Activated T-cell treated with anti-CD3 and anti-CD28 coated beads for 24 hours (primary cell): ENCODE measurements at regions not wholly inside any gene's neighbourhood (a gene's known extent, or its start where the extent isn't known, plus 50 kb on each side); places are given as distances from the start of the nearest gene placed in this dataset.
"Not testable (repeated sequence)": the region's sequence is repeated elsewhere in the genome, so short reads cannot be mapped to it uniquely, and the experiment has no call there.

Source experiments
- DNase-seq: peaks from one replicate; pipeline ENCODE4 v3.0.0-alpha.2; 2020; ENCODE audit warnings: low read depth

GRCh38 chr12:68479261-68479895, 131.3 kb upstream of the RAP1B start:
- DNase-seq: no peak

- no peak for DNase-seq
Observed at GRCh38 chr12:68479896-68480291, 130.8 kb upstream of the RAP1B start.

- no peak for DNase-seq
Observed at GRCh38 chr12:68480526-68480925, 130.2 kb upstream of the RAP1B start.

GRCh38 chr12:68481181-68481941, 129.3 kb upstream of the RAP1B start:
- no peak for DNase-seq

- no peak for DNase-seq
Observed at GRCh38 chr12:68482014-68482413, 128.7 kb upstream of the RAP1B start.

GRCh38 chr12:68482660-68483059, 128.0 kb upstream of the RAP1B start:
- DNase-seq: no peak

GRCh38 chr12:68483592-68484383, 126.9 kb upstream of the RAP1B start:
- DNase-seq: no peak

GRCh38 chr12:68484578-68484977, 126.1 kb upstream of the RAP1B start:
- not testable (repeated sequence) for DNase-seq

GRCh38 chr12:68486449-68486848, 124.2 kb upstream of the RAP1B start:
- DNase-seq: not testable (repeated sequence)

- no peak for DNase-seq
Observed at GRCh38 chr12:68487721-68488309, 122.9 kb upstream of the RAP1B start.

- DNase-seq: no peak
Observed at GRCh38 chr12:68489273-68489672, 121.4 kb upstream of the RAP1B start.

- DNase-seq: no peak
Observed at GRCh38 chr12:68490476-68490875, 120.2 kb upstream of the RAP1B start.

- no peak for DNase-seq
Observed at GRCh38 chr12:68491204-68491960, 119.3 kb upstream of the RAP1B start.

GRCh38 chr12:68495336-68496070, 115.2 kb upstream of the RAP1B start:
- no peak for DNase-seq

- no peak for DNase-seq
Observed at GRCh38 chr12:68497107-68497506, 113.6 kb upstream of the RAP1B start.

- no peak for DNase-seq
Observed at GRCh38 chr12:68497702-68498101, 113.0 kb upstream of the RAP1B start.

GRCh38 chr12:68498736-68499135, 112.0 kb upstream of the RAP1B start:
- no peak for DNase-seq

- no peak for DNase-seq
Observed at GRCh38 chr12:68499616-68500015, 111.1 kb upstream of the RAP1B start.

- no peak for DNase-seq
Observed at GRCh38 chr12:68501226-68501625, 109.5 kb upstream of the RAP1B start.

- DNase-seq: no peak
Observed at GRCh38 chr12:68505970-68506369, 104.7 kb upstream of the RAP1B start.

GRCh38 chr12:68506619-68507018, 104.1 kb upstream of the RAP1B start:
- no peak for DNase-seq
